Midbrain (tissue), 1 donor: ENCODE measurements at regions not wholly inside any gene's neighbourhood (a gene's known extent, or its start where the extent isn't known, plus 50 kb on each side); places are given as distances from the start of the nearest gene placed in this dataset.
A peak's percentile ranks its signal among the peaks of the same experiment; 100 is the strongest.
"Not testable (repeated sequence)": the region's sequence is repeated elsewhere in the genome, so short reads cannot be mapped to it uniquely, and the experiment has no call there.

Experiments
- DNase-seq: peaks from one replicate; lab custom pipeline; 2025; lab: John Stamatoyannopoulos, UW

GRCh38 chr13:50485979-50486935, 357.2 kb downstream of the DLEU7 start:
- no peak for DNase-seq

DNA sequence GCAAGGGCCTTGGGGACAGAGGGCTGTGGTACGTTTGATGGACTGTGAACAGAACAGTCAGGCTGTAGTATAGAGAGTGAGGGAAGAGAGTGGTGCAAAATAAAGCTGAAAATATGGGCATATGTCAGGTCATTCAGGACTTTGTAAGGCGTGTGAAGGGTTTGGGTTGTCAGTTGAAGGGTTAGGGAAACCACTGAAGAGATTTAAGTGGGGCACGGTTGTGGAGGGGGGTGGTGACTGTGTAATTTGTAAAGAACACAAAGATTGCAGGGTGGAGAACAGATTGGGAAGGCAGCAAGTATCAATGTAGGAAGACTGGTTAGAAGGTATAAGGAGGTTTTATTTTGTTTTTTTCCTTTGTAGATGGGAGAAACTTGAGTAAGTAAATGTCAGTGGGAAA, 349.8 kb downstream of the DLEU7 start:
- no peak for DNase-seq

GRCh38 chr13:50494138-50494537, 349.4 kb downstream of the DLEU7 start:
- DNase-seq: no peak

DNA sequence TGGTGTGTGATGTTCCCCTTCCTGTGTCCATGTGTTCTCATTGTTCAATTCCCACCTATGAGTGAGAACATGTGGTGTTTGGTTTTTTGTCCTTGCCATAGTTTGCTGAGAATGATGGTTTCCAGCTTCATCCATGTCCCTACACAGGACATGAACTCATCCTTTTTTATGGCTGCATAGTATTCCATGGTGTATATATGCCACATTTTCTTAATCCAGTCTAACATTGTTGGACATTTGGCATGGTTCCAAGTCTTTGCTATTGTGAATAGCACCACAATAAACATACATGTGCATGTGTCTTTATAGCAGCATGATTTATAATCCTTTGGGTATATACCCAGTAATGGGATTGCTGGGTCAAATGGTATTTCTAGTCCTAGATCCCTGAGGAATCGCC, 340.3 kb downstream of the DLEU7 start:
- not testable (repeated sequence) for DNase-seq

DNA sequence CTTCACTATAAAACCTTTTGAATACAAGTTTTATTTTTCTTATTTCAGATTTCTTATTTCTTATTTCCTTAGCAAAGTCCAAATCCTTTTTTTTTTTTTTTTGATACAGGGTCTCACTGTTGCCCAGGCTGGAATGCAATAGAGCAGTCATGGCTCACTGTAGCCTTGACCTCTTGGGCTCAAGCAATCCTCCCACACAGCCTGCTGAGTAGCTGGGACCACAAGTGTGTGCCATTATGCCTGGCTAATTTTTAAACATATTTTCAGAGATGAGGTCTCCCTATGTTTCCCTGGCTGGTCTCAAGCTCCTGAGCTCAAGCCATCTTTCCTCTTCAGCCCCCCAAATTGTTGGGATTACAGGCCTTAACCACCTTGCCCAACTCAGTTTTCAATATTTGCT, 334.3 kb downstream of the DLEU7 start:
- DNase-seq: no peak

DNA sequence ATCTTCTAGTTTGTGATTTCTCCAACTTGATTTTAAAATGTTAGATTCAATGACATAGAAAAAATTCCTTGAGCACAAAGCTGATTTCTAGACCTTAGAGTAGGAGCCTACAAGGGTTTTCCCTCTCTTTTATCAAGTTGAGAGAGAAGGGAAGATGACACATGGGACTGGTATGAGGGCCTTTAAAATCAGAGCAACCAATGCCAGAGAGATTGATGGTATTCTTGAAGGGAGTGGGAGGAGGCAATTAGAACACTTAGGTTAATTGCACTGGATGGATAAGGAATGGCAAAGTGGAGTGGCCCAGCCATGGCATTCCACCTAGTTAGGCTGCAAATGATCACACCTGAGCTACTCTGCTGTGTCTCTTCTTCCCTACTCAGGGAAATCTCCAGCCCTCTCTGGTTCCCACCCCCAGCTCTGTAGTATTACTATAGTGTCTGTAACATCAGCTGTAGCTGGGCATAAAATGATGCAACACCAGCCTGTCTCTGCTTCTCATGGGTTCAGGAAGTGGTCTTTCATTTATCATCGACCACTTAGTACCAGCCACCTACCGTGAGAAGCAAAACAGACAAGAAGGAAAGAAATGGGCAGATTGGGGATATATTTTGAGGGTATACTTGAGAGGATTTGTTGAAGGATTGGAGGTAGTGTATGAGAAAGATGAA, 333.6 kb downstream of the DLEU7 start:
- DNase-seq: no peak

DNA sequence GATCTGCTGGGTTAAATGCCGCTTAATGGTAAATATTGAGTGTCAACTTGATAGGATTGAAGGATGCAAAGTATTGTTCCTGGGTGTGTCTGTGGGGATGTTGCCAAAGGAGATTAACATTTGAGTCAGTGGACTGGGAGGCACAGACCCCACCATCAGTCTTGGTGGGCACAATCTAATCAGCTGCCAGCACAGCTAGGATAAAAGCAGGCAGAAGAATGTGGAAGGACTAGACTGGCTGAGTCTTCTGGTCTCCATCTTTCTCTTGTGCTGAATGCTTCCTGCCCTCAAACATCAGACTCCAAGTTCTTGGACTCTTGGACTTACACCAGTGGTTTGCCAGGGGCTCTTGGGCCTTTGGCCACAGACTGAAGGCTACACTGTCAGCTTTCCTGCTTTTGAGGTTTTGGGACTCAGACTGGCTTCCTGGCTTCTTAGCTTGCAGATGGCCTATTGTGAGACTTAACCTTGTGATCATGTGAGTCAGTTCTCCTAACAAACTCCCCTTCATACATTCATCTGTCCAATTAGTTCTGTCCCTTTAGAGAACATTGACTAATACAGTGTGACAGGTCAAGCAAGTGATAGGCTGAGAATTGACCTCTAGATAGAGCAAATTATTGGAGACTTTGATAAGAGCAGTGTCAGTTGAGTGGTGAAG, 332.5 kb downstream of the DLEU7 start:
- not testable (repeated sequence) for DNase-seq

- DNase-seq: no peak
Observed at GRCh38 chr13:50511877-50512341, 331.6 kb downstream of the DLEU7 start.

GRCh38 chr13:50512474-50513299, 330.8 kb downstream of the DLEU7 start:
- DNase-seq: peak; percentile 68

GRCh38 chr13:50513300-50513877, 330.1 kb downstream of the DLEU7 start:
- no peak for DNase-seq

GRCh38 chr13:50514249-50514648, 329.2 kb downstream of the DLEU7 start:
- no peak for DNase-seq

GRCh38 chr13:50518131-50518530, 325.4 kb downstream of the DLEU7 start:
- DNase-seq: no peak

DNA sequence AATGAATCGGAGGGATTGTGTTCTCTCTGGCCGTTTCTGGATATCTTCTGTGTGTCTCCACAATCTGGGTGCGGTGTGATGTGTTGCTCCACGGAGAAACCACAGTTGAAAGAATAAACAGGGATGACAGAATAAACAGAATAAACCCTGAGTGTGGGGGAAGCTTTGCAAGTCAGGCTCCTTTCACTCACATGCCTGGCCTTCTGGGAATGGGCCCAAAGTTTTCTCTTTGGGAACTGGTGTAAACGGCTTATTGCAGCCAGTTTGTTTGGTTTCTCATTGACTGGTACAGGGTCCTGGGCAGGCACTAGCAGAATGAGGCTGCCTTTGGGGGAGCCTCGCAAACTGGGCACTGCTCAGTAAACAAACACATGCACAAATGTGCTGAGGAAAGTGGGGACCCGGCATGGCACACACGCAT, 324.7 kb downstream of the DLEU7 start:
- DNase-seq: peak; percentile 78

- DNase-seq: no peak
Observed at GRCh38 chr13:50519866-50520265, 323.6 kb downstream of the DLEU7 start.

DNA sequence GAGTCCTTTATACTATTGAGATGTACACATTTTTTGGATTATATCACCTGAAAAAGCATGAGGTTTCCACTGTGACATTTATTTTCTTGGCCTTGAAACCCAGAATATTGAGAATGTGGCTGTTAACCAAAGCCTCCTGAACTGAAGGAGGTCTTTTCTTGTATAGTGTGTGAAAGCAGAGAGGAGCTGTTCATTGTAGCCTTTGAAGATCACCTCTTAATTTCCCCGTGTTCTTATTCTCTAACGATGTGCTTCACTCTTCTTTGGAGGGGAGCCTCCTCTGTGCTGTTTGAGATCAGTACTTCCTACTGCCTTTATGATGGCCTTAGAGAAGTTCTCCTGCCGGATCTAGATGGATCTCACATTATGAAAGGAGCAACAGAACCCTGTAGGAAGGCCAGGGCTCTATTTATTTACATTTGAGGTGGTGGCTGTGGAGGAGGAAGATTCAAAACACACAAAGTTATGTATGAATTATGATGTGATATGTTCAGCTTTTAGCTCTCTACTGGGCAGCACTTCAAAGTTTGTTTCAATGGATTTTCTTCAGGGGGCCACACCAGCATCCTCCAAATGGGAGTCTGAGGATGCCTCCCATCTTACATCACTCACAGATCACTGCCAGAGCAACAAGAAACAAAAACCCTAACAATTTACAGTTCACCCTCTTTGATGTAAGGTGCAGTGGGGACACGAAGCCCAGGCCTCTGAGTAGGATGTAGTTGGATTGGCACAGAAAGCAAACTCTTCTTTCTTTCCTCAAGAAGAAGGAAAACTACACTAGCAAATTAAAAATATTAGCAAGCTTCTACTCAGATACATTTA, 322.3 kb downstream of the DLEU7 start:
- no peak for DNase-seq

- no peak for DNase-seq
Observed at GRCh38 chr13:50521831-50522149, 321.7 kb downstream of the DLEU7 start.

DNA sequence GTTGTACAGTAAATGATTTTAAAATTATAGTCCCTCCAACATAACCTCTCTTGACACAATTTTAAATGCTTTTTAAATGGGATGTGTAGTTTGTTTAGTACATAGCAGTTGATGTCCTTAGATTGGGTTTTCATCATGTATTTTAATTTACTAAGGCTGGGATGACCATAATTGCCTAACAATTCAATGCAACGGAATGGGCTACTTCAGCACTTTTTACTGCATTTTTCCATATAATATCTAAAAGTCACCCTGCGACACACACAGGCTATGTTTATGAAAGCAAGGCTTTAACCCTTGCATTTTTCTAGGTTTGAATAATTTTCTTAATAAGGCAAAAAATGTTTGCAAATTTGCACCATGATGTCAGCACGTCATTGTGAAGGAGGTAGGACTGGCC, 321.0 kb downstream of the DLEU7 start:
- no peak for DNase-seq

DNA sequence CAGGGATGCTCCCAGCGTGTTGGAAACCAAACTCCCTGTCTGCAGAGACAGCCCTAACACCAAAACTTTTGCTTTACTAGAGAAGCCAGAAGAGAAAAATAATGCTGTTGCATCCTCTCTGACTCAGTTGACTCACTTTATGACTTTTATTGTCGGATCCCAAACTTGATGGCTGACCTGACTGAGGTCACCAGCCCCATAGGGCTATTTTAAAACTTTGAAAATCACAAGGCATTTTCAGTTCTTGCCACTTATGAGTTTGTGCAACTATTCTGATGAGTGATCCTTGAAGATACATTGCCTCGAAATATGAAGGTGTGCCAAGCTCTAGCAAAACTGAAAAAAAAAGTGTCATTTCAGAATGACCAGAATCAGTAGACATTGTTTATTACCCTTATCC, 320.2 kb downstream of the DLEU7 start:
- DNase-seq: no peak

DNA sequence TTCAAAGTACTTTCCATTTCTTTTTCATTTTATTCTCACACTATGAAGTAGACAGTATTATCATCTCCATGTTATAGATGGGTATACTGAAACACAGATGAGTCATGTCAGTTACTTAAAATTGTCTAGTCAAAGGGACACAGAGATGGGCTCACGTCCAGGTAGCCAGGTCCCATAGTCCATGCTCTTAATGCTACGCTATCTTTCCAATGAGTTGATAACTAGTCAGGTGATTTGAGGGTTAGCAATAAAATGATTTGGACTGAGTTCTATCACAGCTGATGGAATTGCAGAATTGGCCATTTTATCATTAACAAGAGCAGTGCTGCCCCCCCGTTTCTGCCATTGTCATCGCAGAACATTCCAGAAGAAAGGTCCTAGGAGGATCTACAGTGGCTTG, 318.9 kb downstream of the DLEU7 start:
- DNase-seq: no peak

- no peak for DNase-seq
Observed at GRCh38 chr13:50526661-50527071, 316.8 kb downstream of the DLEU7 start.

DNA sequence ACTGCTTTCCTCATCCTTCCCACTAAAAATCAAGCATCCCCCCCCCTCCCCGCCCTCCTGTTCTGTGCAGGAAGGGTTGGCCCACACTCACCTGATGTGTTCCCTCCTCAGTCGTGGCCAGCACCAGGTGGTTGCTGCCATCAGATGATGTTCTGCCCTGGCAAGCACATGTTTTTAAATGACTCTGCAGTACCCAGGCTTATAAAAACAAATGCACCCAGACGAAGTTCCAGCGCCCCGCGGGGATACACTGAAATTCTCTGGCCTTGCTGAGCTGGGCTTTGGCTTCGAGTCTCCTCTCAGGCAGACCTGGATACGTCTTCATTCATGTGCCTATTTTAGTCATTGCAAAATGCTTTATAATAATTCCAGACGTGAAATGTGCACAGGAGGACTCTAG, 316.3 kb downstream of the DLEU7 start:
- no peak for DNase-seq
